ENCODE measurements at regions not wholly inside any gene's neighbourhood (a gene's known extent, or its start where the extent isn't known, plus 50 kb on each side); places are given as distances from the start of the nearest gene placed in this dataset.

- TF ChIP-seq MAX (IDR thresholded peaks at IDR 0.05) = no peak
- no peak for TF ChIP-seq RAD21 (IDR thresholded peaks at IDR 0.05; ENCODE audit: low read depth)
- TF ChIP-seq USF1 (IDR thresholded peaks at IDR 0.05) = no peak
- no peak for TF ChIP-seq NFIC (IDR thresholded peaks at IDR 0.05)
- no peak for TF ChIP-seq TAF1 (IDR thresholded peaks at IDR 0.05; ENCODE audit: low read depth)
- TF ChIP-seq, protein P1, sequence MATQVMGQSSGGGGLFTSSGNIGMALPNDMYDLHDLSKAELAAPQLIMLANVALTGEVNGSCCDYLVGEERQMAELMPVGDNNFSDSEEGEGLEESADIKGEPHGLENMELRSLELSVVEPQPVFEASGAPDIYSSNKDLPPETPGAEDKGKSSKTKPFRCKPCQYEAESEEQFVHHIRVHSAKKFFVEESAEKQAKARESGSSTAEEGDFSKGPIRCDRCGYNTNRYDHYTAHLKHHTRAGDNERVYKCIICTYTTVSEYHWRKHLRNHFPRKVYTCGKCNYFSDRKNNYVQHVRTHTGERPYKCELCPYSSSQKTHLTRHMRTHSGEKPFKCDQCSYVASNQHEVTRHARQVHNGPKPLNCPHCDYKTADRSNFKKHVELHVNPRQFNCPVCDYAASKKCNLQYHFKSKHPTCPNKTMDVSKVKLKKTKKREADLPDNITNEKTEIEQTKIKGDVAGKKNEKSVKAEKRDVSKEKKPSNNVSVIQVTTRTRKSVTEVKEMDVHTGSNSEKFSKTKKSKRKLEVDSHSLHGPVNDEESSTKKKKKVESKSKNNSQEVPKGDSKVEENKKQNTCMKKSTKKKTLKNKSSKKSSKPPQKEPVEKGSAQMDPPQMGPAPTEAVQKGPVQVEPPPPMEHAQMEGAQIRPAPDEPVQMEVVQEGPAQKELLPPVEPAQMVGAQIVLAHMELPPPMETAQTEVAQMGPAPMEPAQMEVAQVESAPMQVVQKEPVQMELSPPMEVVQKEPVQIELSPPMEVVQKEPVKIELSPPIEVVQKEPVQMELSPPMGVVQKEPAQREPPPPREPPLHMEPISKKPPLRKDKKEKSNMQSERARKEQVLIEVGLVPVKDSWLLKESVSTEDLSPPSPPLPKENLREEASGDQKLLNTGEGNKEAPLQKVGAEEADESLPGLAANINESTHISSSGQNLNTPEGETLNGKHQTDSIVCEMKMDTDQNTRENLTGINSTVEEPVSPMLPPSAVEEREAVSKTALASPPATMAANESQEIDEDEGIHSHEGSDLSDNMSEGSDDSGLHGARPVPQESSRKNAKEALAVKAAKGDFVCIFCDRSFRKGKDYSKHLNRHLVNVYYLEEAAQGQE (IDR thresholded peaks at IDR 0.05; ENCODE audit: low read depth) = no peak
- TF ChIP-seq CEBPB (IDR thresholded peaks at IDR 0.05) = no peak
- TF ChIP-seq FOXM1 (IDR thresholded peaks at IDR 0.05; ENCODE audit: borderline replicate concordance, low read depth) = no peak
- no peak for TF ChIP-seq EP300 (IDR thresholded peaks at IDR 0.05; ENCODE audit: borderline replicate concordance)
- no peak for TF ChIP-seq YY1 (IDR thresholded peaks at IDR 0.05; ENCODE audit: low read depth)
- TF ChIP-seq EGR1 (IDR thresholded peaks at IDR 0.05) = no peak
- no peak for TF ChIP-seq TCF12 (IDR thresholded peaks at IDR 0.05; ENCODE audit: low read depth)
Observed at GRCh38 chr1:22291494-22291893, 148.6 kb upstream of the WNT4 start.

Measured in Ishikawa (cell line).